Anterior cingulate cortex (tissue), 58 donors: ENCODE measurements at regions not wholly inside any gene's neighbourhood (a gene's known extent, or its start where the extent isn't known, plus 50 kb on each side); places are given as distances from the start of the nearest gene placed in this dataset.

ENCODE experiments used
- DNase-seq, 58 donors: peaks; one replicate each; lab custom pipeline; 2025; lab: John Stamatoyannopoulos, UW

DNA sequence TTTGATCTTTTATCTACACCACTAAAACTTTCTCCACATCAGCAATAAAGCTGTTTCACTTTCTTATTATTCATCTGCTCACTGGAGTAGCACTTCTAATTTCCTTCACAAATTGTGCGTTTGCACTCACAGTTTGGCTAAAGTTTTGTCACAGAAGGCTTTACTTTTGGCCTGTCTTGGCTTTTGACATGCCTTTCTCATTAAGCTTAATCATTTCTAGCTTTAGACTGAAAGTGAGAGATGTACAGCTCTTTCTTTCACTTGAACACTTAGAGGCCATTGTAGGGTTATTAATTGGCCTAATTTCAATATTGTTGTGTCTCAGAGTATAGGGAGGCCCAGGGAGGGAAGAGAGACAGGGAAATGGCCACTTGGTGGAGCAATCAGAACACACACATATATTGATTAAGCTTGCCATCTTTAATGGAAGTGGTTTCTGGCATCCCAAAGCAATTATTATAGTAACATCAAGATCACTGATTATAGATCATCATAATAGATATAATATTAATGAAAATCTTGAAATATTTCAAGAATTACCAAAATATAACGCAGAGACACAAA lies 512.5 kb downstream of the ETV1 start:
- DNase-seq: no peak

DNA sequence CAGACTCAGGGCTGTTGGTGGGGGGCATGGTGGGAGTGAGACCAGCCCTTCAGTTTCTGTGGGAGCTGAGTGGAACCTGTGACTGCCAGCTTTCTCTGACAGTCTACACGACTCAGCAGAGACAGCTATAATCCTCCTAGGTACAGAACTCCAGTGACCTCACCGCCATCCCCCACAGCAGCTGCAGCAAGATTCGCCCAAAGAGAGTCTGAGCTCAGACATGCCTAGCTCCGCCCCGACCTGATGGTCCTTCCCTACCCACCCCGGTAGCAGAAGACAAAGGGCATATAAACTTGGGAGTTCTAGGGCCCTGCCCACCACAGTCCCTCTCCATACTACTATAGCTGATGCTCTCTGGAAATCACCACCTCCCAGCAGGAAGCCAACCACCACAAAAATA lies 500.1 kb downstream of the ETV1 start:
- DNase-seq: no peak

DNA sequence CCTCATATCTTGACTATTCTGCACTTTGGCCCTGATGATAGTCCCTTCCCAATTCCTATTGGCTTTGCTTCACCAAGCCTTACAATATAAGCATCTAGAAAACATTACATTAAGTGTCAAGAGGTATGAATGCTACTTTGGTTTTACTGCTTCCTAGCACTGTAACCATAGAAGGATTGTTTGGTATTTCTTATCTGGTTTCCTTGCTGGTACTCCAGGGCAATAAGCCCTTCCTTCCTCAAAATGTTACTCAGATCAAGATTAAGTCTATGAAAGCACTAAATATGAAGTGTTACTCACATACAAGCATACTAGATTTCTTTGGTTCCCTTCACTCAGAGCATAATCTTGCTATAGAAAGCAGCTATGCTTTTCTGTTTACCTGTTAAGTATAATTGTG lies 492.5 kb downstream of the ETV1 start:
- DNase-seq: no peak

DNA sequence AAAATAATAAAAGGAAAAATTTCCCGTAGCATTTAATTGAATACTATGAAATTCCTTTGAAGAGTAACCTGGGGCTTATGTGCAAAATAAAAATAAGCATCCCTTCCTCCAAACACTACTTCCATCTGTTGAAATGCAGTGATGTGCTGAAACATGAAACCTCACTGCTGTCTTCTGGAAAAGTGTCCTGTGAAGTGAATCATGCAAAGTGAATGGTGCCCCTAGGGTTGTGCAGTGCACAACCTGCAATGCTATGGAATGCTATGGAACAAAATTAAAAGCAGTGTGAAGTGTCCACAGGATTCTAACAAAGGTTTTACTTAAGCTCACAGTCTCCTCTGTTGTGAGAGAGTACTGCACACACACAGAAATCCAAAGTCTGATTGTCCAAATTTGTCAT lies 480.9 kb downstream of the ETV1 start:
- no peak for DNase-seq

DNA sequence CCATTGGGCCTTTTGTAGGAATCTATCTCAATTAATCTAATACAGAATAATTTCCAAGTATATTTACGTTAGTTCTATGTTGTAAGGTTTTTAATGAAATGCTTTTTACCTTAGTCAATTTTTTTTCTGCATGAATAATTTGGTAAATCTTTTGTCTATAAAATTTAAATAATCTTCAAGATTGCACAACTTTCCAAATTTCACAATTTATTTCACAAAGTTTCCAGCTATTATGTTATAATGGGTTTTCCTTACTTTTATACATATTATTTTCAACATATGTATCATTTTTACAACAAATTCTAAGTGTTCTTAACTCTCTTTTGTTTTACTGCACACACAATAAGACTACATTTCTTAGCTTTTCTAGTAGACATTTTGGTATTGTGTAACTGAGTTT lies 470.7 kb downstream of the ETV1 start:
- DNase-seq: no peak

DNA sequence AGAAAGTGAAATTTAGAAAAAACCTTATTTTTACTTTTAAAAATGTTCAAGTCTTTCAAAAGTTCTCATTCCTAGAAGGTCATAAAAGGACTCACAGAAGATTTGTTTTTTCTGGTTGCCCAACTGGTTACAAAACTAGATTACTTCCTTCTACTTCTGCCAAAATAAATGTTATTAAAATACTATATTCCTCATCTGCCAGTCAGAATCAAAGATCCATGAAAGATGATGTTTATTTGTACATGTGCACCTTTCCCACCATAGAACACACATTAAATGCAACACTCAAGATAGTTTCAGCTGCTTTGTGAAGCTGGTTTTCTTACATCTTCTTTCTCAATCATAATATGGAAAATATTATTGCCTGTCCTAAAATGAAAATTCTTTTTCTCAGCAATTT lies 465.4 kb downstream of the ETV1 start:
- DNase-seq: no peak

DNA sequence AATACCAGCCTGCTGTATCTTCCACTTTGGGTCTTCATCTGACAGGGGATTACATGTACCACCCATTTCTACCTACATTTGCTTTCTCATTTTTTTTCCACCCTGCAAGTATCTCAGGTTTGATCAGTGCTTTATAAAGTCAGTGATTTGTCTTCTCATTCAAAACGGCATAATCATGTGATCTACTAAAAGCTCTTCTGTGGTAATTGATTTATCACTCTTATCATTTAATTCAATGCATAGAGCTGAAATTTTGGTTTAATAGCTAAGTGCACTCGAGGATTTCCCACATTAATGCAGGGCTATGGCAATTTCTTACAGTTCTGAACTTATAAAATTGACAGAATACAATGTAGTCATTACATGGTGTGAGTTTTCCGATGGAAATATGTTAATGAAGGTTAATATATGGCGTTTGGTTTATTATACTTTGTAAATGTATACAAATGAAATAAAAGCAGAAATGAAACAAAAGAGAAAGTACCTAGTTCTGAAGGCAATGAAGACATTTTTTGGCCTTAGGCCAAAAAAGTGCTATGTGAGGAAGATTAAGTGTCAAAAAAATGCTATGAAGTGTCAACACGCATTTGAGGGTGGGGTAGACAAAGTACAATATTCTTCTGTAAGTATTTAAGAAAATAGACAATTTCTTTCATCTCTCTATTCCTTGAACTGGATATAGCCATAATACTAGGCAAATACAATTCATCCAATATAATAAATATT lies 457.3 kb downstream of the ETV1 start:
- DNase-seq: no peak

DNA sequence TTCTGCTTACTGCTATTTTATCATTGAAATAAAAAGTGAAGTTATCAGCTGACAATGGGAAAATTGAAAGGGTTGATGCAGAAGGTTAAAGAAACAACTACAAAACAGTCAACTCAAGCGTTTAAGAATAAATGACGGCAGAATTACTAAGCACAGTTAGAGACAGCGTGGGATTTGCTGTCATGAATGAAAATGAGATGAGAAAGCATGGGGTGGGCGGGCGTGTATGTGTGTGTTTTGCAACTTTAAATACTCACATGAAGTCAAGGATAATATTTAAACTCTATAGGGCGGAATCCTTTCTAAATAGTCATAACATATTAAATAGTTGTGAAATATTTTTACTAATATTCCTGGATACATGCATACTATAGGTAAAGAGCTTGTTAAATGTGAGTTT lies 450.8 kb downstream of the ETV1 start:
- DNase-seq: peak in 5 of 58 donors; percentile 0 to 1 (median 1)

DNA sequence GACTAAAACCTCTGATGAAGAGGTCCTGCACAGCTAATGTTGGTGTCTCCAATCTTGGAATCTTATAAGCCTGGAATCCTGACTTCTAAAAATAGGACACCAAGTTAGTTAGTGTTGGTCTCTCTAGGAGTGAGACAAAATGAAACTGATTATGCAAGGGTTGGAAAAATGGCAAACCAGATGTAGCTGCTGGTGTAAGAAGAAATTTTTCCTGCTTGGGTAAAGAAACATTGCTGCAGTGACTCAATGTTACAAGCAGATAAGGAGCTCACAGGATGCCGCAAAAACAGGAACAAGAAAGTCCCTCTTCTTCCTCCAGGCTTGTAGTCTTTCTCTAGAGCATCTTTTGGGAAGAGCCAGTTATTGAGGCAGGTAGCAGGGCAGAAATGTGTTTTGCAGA lies 449.0 kb downstream of the ETV1 start:
- no peak for DNase-seq

DNA sequence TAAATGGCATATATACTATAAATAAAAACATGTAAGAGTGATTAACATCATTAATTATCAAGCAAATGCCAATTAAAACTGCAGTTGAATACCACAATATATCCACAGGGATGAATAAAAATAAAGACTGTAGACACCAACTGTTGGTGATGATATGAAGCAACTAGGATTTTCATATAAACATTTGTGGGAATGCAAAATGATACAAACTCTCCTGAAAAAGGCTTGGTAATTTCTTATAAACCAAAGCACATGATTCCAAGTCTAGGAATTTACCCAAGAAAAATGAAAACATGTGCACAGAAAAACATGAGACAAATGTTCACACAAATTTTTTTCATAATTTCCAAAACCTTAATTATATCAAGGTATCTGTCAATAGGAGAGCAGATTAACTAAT lies 448.1 kb downstream of the ETV1 start:
- no peak for DNase-seq

DNA sequence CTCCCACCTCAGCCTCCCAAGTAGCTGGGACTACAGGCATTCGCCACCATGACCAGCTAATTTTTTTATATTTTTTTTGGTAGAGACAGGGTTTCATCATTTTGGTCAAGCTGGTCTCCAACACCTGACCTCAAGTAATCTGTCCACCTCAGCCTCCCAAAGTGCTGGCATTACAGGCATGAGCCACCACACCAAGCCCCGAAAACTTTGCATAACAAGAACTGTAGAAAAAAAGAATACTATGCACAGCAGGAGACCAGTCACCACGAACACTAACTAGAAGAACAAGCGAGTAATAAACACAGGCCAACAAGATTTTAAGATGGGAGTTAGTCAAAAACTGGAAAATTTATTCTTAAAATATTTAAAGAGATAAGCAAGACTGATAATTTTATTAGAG lies 447.0 kb downstream of the ETV1 start:
- DNase-seq: no peak

DNA sequence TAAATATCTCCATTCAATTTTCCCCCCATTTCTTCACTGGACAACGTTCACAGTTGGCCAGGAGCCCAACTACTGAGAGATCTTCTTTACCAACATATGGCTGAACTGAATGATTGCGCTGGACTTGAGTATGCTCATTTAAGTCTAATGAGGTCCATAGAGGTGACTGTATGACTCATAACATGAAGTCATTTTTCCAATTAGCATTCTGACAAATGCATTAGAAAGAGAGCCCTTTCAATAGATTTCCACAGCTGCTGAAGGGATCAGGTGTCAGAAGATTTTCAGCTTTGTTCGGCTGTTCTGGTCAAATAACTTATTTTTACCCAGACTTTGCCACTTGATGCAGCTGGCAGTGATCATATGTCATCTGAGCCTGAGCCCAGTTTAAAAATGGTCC lies 438.0 kb downstream of the ETV1 start:
- no peak for DNase-seq

DNA sequence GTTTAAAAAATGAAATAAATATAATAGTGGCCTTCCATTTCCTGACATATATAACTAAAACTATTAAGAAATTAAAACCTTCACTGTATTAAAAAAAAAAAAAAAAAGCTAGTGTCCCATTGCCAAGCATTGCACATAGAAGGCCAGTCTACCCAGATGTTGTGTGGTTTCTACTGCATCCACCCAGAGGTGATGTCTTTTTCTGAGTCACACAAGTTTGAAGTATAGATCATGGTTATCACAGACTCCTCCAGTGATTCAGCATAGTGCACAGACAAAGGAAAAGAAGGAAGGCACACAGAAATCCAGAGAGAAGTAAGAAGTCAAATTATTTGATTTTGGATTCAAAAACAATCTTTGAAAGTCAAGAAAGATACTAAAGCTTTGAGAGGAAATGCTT lies 429.0 kb downstream of the ETV1 start:
- DNase-seq: no peak

DNA sequence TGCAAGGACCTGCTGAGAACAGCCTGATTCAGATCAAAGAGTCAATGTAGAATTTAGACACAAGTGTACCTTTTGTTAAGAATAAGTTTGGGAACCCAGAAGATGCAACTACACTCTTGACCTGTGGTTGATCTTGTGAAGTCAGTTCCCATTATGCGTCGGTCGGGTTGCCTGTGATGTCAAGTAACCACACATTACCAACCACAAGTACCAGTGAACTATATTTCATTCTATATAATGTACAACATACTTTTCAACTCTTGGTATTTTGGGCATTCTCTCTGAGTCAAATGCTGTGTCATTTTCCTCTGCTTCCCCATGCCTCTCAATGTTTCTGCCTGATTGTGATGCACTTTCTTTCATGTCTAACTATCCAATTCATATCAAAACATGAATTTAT lies 426.2 kb downstream of the ETV1 start:
- no peak for DNase-seq

DNA sequence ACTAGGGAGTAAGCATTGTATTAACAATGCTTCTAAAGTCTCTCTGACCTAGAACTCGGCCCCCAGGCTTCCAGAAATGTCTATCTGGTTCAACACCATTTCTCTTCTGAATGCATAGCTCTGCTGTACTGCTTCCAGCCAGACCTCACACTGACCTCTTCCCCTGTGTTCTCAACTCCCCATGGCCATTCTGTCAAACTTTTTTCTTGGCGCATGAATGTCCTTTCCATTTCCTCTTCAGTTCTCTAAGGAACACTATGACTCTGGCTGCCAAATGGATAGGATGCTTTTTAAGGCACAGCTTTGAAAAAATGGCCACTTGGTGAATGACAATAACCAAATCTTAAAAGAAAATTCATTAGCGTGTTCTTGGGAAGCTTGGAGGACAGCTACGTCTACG lies 425.8 kb downstream of the ETV1 start:
- no peak for DNase-seq

DNA sequence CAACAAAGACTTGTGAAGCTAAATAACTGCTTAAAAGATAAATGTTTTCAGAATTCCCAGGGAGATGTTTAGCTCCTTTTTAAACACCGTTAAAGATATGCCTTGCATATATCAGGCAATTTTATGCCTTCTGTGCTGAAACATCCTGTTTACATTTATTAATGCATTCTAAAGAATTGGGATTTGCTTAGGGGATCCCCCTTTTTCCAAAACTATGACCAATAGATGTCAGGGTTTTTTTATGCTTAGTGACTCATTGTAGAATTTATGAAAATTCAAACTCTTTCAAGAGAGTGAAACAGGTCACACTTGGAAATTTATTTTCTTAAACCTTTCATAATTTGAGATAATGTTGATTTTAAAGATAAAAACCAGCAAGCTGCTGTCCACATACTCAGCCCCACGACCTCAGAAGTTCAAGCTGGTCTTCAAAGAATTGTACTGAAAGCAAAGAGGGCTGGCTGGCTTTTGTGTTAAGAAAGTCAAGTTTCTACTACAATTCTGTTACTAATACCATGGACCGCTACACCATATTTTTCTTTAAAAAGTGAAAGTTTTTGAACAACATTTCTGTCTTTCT lies 411.8 kb downstream of the ETV1 start:
- DNase-seq: no peak

DNA sequence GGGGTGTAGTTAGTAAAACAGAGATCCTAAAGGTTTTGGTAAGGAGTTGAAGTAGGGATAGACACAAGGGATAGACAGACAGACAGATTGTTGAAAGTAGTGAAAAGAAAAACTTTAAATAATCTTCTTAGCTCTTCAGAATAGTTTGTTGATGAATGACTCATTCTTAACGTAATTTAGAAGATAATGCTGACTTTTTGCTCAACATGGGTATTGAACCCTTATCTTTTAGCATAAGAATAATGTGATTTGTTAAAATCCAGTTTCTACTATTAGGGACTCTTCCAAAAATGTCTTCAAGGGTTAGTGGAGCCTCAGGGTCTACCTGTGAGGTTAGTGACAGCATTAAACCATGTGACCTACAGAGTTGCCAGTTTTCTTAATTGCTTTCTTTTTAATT lies 411.2 kb downstream of the ETV1 start:
- no peak for DNase-seq

DNA sequence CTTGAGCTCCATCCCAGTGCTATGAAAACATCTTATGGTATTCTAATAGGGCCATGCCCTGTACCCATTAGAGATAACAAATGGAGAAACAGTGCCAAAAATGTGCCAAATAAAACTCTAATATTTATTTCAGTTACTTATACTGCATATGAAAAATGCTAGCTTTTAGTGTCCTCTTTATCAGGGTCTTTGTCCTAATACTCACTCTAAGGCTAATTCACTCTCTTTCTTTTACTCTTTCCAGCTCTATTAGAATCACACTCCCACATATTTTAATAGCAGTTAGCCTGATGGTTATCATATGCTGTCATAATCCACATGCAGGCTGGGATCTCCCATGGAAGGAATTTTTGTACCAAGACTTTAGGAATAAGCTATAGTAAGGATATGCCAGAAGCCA lies 408.4 kb downstream of the ETV1 start:
- DNase-seq: no peak

DNA sequence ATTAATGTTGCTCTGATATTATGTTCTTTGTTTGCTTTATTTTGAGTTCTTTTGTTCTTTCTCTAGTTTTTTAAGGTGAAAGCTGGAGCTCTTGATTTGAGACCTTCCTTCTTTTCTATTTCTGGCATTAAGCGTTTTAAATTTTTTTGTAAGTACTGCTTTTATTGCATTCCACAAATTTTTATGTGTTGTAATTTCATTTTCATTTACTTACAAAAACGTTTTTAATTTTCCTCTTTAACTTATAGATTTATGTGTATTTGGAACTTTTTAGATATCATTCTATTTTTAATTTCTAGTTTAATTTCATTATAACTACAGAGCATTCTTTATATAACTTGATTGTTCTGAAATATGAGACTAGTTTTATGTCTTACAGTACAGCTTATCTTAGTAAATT lies 395.6 kb downstream of the ETV1 start:
- no peak for DNase-seq

DNA sequence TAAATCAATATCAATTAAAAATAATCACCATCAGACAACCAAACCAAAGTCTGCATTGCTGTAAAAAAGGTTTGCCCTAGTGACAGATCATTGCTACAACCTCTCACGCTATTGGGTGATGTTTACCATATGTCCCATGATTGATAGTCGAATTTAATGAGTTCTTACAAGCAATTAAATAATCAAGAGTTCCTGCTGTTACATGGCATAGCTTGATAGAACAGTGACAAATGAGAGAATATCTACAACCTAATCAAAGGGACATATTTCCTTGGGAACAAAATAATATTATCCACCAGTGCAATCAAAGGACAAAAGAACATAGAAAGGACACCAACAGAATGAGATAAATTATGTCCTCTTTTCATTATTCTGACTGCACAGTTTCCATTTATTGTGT lies 387.4 kb downstream of the ETV1 start:
- no peak for DNase-seq

DNA sequence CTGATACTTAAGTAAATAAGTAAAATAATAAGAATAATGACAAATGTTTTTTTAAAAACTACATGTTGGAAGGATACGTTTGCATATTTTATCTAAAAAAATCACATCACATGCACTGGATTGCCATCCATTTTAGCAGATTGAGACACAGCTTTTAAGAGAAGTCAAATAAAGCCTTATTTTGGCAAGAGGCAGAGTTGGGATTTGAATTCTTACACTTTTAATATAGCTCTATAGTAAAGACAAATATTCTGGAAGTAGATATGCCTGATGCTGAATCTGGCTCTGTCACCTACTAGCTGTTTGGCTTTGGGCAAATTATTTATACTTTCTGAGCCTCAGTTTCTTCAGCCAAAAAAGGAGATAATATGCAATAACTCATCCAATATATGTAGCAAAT lies 386.4 kb downstream of the ETV1 start:
- DNase-seq: no peak

DNA sequence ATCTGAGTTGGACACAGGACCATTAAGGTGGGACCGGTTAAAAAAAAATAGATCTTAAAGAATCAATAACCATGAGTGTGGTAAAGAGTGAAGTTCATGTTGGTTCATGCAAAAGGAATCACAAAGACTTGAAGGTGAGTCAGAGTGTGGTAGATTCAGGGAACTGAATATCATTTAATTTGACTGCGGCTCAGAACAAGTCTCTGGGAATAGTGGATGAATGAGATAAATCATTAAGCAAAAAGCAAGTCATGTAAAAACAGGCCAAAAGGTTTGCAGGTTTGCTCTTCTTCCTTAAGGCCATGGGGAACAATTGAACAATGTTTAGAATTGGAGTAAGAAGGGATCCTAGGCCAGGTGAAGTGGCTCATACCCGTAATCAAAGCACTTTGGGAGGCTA lies 385.8 kb downstream of the ETV1 start:
- DNase-seq: no peak

DNA sequence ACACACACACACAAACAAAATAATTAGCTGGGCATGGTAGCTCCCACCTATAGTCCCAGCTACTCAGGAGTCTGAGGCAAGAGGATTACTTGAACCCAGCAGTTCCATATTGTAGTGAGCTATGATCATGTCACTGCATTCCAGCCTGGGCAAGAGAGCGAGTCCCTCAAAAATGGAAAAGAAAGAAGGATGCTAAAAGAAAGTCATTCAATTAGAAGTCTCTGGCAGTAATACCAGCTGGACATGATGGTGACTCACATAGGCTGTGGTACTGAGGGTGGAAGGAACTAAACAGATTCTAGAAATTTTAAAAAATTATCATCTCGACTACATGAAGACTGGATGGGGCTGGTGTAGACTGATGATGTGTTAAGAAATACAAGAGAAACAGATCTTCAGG lies 385.3 kb downstream of the ETV1 start:
- DNase-seq: no peak
